ELR (cell line): ENCODE measurements at regions not wholly inside any gene's neighbourhood (a gene's known extent, or its start where the extent isn't known, plus 50 kb on each side); places are given as distances from the start of the nearest gene placed in this dataset.
A peak's percentile ranks its signal among the peaks of the same experiment; 100 is the strongest.

Source experiments
- DNase-seq: peaks from one replicate; pipeline ENCODE4 v3.0.0-alpha.2; 2015; ENCODE audit warnings: low read depth

DNA sequence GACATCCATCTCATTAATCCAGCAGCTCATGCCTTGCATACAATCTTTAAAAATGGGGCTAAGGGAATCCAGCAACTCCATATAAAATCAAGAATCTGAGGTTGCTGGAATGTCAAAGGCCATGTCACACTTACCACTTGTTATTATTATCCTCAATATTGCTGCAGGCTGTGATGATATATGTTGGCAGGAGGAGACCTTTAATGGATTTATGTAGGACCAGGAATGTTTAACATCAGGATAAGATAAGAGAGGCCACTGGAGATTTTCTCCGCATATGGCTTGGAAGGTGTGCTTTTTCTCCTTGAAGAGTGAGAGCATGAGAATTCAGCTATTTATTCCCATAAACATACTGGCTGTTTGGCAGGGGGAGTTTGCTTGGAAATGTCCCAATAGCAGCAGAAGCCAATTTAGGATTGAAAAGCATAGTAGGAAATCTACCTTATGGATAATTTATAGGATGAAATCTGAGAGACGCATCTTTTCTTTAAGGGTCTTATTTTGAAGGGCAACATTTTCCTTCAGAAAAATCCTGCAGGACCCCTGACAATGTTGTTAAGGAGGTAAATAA, 481.4 kb downstream of the AGTPBP1 start:
- no peak for DNase-seq

- DNase-seq: peak; percentile 51
Measured at GRCh38 chr9:85258823-85259370, 482.9 kb downstream of the AGTPBP1 start.

DNA sequence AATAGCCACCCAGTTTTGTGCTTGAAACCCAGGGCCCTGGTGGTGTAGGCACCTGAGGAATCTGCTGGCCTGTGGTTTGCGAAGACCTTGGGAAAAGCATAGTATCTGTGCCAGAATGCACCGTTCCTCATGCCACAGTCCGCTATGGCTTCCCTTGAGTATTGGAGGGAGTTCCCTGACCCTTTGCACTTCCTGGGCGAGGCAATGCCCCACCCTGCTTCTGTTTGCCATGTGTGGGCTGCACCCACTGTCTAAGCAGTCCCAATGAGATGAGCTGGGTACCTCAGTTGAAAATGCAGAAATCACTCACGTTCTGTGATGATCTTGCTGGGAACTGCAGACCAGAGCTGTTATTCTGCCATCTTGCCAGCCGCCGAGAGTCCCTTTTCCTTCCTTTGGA, 483.5 kb downstream of the AGTPBP1 start:
- no peak for DNase-seq

GRCh38 chr9:85249313-85249621, 492.5 kb downstream of the AGTPBP1 start:
- DNase-seq: no peak

DNA sequence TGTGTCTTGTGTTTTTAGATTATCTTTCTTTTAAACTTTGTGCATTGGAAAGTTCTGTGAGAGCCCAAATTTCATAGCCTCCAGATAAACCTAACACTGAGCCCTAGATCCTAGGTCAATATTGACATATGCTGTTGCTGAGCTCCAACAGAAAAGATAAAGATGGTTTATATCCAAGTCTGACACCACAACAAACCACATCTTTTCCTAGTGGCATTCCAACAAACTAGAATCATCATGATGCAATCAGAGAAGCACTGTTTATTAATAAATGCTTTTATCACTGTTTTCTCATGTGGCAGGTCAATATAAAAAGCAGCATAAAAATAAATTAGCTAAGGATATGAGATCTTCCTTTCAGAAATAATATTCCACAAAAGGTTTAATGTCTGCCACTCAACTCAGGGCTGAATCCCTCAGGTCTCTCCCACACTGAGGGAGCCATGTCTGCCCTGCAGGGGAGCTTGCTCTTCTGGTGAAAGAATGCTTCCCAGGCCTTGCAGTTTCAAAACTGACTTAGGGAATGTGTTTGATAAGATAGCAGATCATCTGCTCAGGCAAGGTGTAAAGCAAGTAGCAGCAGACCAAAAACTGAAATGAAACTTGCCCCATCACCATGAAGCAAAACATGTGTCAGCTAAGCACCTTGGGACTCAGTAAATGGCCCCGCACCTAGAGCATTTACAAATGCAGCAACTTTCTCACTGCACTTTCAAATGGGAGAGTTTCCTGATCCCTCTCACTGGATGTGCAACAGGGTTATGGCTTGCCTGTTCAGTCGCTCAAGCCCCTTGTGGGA, 493.0 kb downstream of the AGTPBP1 start:
- peak; percentile 22 for DNase-seq

GRCh38 chr9:85246541-85246940, 495.2 kb downstream of the AGTPBP1 start:
- DNase-seq: no peak

DNA sequence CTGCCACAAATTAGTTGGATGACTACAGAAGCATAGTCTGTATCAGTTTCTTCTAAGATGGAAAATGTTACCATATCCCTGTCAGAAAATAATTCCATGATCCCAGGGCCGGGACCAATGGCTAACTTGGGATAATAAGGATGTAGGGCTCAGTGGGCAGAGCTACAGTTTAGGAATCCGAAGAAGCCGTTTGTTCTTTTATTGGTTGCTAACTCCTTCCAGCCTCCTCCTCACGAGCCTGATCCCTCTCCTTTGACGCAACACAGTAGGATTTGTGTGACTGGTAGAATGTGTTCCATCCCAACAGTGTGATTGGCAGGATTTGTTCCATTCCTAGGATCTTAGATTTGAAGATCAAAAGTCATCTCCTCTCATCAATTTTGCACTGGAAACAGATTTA, 496.9 kb downstream of the AGTPBP1 start:
- no peak for DNase-seq

- DNase-seq: no peak
Measured at GRCh38 chr9:85243977-85244376, 497.8 kb downstream of the AGTPBP1 start.

GRCh38 chr9:85237478-85237877, 504.3 kb downstream of the AGTPBP1 start:
- DNase-seq: no peak

DNA sequence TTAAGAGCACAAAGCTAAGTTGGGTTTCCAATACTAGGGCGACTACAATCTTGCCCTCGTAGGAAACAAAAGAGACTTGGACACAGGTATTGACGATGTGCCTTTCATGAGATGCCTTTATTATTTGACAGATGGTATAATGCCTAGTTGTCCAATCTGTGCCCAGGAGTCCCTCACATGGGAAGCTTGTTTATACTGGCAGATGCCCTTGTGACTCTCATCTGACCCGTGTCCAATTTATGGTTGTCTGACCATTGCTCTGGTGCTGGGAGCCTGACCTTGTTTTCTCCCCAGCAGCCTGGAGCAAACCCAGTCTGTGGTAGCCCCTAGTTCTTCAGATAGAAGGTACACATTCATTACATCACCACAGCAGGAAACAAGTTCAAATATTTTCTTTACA, 511.7 kb downstream of the AGTPBP1 start:
- no peak for DNase-seq

GRCh38 chr9:85228111-85228855, 513.5 kb downstream of the AGTPBP1 start:
- DNase-seq: no peak

DNA sequence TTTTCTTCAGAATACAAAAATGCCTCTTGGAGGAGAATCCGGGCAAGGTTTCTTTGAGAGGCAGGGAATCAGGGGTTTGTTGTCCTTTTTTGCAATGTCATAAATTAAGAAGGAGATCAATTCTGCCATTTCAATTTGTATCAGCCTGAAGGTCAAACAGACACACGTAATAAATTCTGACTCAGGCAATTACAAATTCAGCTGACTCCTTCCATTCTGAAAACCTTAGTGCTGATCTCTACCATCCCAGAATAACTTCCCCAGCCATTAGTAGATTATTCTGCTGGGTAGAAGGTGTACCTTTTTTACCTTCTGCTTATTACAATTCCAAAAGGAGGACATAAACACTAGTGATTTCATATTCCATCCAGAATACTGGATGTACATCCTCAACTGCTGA, 516.6 kb downstream of the AGTPBP1 start:
- DNase-seq: no peak

GRCh38 chr9:85224729-85225128, 517.0 kb downstream of the AGTPBP1 start:
- peak; percentile 58 for DNase-seq

DNA sequence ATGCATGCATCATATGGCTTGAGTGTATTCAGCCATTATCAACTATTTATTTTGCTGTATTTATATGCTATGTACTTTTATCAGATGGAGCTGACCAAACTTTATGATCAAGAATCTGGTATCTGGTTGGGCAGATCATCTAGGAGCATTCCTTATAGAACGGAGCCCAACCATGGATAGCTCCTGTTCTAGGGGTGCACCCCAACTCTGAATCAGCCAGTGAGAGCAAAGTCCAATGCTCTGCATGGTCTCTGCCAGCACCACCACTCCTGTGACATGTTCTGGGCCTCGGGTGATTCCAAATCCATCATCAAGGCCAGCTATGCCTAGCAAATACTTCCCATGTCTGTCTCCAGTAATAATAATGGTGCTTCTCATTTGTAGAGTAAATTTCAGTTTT, 517.5 kb downstream of the AGTPBP1 start:
- no peak for DNase-seq

GRCh38 chr9:85223506-85224125, 518.1 kb downstream of the AGTPBP1 start:
- peak; percentile 18 for DNase-seq

DNA sequence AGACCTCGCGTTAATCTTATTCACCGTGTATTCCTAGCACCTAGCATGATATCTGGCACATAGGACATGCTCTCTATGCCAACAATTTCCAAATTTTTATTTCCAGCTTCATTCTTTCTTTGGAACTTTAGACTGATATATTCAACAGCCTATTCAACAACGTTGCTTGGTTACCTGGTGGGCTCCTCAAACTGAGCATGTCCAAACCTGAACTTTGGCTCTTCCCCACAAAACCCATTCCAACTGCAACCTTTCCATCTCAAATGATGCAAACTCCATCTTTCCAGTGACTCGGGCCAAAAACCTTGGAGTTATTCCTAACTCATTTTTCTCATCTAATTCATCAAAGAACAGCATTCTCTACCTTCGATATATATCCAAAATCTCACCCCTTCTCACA, 525.2 kb downstream of the AGTPBP1 start:
- DNase-seq: no peak

DNA sequence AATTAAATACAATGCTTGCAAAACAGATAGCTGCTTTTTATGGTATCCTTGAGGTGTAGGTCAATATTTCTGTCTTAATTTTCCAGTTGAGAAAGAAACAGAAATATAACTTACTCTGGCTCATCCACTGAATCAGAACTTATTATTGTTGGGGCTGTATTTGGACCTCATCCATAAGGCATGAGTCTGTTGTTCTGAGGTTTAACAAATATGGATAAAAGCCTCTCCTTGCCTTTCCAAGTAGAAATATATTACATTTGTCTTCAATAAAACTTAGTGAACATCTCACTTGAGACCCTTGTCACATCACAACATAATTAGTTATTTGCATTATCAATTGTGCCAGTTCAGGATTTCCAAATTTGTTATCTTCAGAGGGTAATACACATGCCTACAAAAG, 525.8 kb downstream of the AGTPBP1 start:
- DNase-seq: no peak

DNA sequence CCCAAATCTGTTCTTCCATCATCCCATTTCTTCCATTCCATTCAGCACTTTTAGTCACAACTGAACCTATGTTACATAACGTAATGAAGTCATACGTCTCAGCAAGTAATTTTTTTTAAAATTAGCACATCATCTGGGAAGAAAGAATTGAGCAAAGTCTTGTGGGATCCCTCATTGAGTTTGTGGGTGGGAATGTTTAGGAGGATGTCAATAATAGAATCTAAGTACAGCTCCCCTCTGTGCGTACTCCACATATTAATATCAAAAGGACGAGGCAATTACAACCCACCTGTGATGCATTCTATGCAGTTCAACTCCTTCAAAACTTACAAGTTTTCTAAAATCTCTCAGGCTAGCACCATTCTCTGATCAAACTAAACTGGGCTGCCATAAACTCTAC, 526.3 kb downstream of the AGTPBP1 start:
- DNase-seq: no peak

DNA sequence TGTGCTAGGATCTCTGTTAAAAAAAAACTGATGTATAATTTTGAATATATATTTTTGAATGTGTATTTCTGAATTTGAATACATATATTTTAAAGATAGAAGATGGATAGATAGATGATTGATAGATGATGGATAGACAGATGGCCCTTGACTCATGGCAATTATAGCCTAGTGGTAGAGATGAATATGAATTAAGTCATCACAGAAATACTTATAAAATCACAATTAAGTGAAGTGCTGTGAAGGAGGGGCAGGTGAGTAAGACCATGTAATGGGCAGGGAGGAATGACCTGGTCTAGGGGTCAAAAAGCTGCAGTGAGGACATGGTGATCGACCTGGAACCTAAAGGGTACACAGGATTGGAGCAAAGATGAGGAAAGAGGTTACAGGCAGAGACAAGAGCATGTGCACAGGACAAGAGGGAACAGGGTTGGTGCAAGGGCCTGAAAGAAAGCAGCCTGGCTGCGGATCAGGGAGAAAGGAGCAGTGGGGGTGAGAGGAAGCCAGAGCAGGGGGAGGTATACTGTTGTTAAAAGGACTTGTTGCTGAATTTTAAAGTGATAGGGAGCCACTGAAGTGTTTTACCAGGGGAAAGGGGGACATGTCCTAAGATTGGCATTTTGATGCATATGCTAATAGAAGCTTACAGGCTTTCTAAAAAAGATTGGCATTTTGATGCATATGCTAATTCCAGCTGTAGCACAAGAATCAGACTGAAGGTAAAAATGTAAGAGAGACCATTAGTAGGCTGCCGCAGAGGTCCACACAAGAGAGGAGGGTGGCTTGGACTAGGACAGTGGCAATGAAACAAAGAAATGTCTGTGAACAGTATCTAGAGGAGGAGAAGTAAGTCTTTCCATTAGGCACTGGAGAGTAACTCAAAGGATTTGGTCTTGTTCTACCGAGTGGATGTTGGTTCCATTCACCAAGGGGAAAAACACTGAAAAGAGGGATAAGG, 527.8 kb downstream of the AGTPBP1 start:
- DNase-seq: no peak

- DNase-seq: peak; percentile 63
Measured at GRCh38 chr9:85212887-85213286, 528.9 kb downstream of the AGTPBP1 start.

DNA sequence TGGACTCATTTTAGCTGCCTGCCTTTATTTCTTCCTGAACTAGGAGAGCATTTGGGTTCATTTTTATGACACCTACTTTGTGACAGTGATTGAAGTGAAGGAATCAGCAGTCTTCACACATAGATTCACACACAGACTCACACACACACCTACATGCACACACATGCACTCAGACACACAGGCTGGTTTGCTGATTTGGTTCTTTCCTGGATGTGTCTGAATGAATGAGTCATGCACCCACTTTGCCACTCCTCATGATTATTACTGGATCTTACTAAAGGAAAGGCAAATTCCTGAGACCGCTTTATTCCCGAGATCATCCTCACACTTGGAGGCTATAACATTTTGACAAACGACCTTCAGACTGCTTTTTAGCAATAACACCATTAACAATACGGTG, 529.5 kb downstream of the AGTPBP1 start:
- DNase-seq: peak; percentile 53
